HG02885 (cell line): ENCODE measurements at regions not wholly inside any gene's neighbourhood (a gene's known extent, or its start where the extent isn't known, plus 50 kb on each side); places are given as distances from the start of the nearest gene placed in this dataset.

Experiments used
- ATAC-seq: cut with Tn5 transposase; IDR thresholded peaks from one replicate; pipeline ENCODE4 v1.9.1; 2021; ENCODE audit warnings: mild to moderate bottlenecking; ENCODE audit not compliant: unreplicated experiment, poor library complexity

DNA sequence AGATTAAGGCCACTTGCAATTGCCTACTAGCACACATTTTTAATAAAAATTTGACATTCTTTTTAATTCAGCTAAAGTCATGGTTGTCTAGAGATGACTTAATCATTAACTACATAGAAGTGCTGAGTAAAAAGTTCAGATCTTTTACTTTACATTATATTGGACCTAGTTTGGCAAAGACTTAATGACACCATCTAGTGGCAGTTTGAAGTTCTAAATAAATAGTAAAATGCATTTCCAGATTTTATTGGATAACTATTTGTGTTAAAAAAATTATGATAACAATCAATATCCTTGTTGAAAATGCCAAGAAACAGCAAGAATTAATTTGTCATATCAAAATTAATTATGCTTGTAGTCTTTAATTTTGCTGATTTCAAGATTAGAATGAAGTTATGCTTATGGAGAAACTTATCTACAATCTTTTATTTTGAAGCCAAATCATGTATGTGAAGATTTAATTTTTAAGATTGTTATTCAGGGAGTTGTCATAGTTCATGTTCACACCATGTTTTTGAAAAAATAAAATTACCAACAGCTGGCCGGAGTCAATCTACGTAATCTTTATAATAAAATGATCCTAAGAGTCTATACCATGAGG, 69.6 kb upstream of the PJA2 start:
- ATAC-seq, result no peak

DNA sequence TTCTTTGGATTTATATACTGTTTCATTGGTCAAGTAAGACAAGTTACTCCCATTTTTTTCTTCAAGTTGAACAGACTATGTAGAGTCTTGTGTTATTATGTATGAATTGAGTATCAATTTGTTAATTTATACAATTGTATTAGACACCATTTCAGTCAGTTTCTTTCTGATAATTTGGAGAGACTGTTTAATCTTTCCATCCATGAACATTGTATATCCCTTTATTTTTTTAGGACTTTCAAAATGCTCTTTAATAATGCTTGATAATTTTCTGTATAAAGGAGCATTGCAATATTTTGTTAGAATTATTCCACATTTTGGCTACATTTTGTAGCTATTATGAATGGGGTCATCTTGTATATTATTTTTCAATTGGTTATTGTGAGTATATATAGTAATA, 69.1 kb upstream of the PJA2 start:
- no peak for ATAC-seq

DNA sequence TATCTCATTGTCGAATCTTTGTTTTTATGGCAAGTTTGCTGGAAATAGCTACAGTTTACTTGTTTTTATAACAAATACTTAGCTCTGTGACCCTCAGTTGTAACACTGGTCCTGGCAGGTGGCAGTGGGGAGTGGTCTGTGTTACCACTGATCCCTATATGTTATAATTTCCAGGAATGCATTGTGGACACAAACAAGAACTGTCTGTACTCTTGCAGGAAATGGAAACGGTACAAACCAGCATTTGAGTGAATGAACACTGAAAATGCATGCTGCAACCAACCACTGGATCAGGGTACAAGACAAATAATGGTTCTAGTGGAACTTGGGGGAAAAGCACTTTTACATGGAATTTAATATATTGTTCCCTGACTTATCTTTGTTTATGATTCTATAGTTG, 66.5 kb upstream of the PJA2 start:
- ATAC-seq, result no peak

DNA sequence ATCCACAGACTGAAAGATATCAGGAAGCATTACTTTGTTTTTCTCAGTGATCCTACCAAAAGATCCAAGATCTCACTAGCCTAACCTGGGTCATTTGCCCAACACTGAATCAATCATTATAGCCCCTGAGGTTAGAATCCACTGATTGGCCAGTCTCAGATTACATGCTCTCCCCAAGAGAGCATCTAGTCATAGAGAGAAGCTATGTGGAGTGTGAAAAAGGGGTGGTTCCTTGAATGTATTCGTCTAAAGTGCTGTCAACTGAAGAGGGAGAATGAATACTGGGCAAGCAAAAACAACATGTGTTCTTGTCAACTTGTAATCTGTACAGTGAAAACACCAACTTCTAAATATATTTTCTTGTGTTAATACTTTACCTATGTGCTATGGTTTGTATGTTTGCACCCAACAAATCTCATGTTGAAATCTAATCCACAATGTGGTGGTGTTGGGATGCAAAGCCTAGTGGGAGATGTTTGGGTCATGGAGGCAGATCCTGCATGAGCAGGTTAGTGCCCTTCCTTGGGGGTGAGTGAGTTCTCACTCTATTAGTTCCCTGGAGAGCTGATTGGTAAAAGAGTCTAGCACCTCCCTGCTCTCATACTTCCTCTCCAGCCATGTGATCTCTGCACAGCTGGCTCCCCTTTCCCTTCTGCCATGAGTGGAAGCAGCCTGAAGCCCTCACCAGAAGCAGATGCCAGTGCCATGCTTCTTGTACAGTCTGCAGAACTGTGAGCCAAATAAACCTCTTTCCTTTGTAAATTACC, 60.3 kb upstream of the PJA2 start:
- no peak for ATAC-seq

- ATAC-seq, result peak; percentile 99
These were observed 59.1 kb upstream of the PJA2 start for GRCh38 chr5:109468737-109469420.

DNA sequence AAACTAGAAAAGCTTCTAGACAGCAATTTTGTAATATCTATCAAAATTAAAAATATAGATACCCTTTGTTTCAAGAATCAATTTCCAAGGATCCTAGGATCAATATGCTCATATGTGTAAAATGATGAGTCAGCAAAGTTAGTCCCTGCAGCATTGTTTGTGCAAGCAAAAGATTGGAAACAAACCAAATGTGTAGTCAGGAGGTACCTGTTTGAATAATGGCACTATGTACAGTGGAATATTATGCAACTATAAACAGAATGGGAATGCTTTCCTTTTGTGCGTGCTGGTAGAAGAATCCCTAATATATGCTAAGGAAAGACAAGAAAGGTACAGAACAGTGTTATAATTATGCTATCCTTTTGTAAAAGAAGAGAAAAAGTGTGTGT, 58.5 kb upstream of the PJA2 start:
- no peak for ATAC-seq

GRCh38 chr5:109467058-109467457, 57.3 kb upstream of the PJA2 start:
- no peak for ATAC-seq
